HEK293 (cell line): ENCODE measurements at regions not wholly inside any gene's neighbourhood (a gene's known extent, or its start where the extent isn't known, plus 50 kb on each side); places are given as distances from the start of the nearest gene placed in this dataset.

Experiments
- CTCF ChIA-PET: fragments of 350-600 bp; formaldehyde crosslinking; extraction: SDS; loops from one replicate; lab custom pipeline; 2021; ENCODE audit warnings: antibody characterized with exemption; lab: Yijun Ruan, JAX
- POLR2A ChIA-PET: fragments of 300-600 bp; formaldehyde crosslinking; extraction: SDS; loops from one replicate; lab custom pipeline; 2020; ENCODE audit warnings: antibody characterized with exemption, inconsistent platforms; lab: Yijun Ruan, JAX
- H3K27ac ChIP-seq: fragments of 200-500 bp; sonication (Bioruptor generic); 2 replicates; pipeline ENCODE4 v1.5.1; 2014; ENCODE audit warnings: low read depth, low read length, control low read depth, inconsistent platforms; ENCODE audit errors: extremely low read depth
- H3K36me3 ChIP-seq, 2 experiments: fragments of 200-500 bp in 1 of 2; sonication (Bioruptor generic) in 1 of 2; 1 replicate in 1 of 2; 2 replicates in 1 of 2; pipeline ENCODE4 v1.5.1; 2014 to 2017; ENCODE audit warnings: inconsistent platforms in 2 of 2, low read length in 2 of 2; ENCODE audit not compliant: control insufficient read depth in 2 of 2, insufficient read depth in 1 of 2
- H3K4me1 ChIP-seq: fragments of 200-500 bp; sonication (Bioruptor generic); 2 replicates; pipeline ENCODE4 v1.5.1; 2014; ENCODE audit warnings: mild to moderate bottlenecking, low read length, inconsistent platforms; ENCODE audit not compliant: control insufficient read depth, insufficient read depth
- H3K4me3 ChIP-seq: 2 replicates; pipeline ENCODE4 v1.5.1; 2011; ENCODE audit warnings: low read depth, mild to moderate bottlenecking, control low read depth, low read length, moderate library complexity
- H3K9me3 ChIP-seq: fragments of 200-500 bp; sonication (Bioruptor generic); 2 replicates; pipeline ENCODE4 v1.5.1; 2014; ENCODE audit warnings: low read depth, low read length, inconsistent platforms; ENCODE audit not compliant: control insufficient read depth, insufficient read depth
- CTCF ChIP-seq: fragments of 450-650 bp; formaldehyde crosslinking; IDR thresholded peaks from 2 replicates; pipeline ENCODE4 v1.5.1; 2016; ENCODE audit warnings: missing biosample characterization, missing genetic modification characterization
- GLI2 ChIP-seq: fragments of 450-650 bp; formaldehyde crosslinking; IDR thresholded peaks from 2 replicates; pipeline ENCODE4; 2017; ENCODE audit warnings: missing biosample characterization, missing genetic modification characterization, low read depth, borderline replicate concordance
- HOXA7 ChIP-seq: sonication (generic); formaldehyde crosslinking; IDR thresholded peaks from 2 replicates; pipeline ENCODE4 v1.8.1; 2022; ENCODE audit warnings: missing genetic modification reagents, borderline replicate concordance
- INSM2 ChIP-seq: fragments of 450-650 bp; formaldehyde crosslinking; IDR thresholded peaks from 2 replicates; pipeline ENCODE4 v1.5.1; 2016; ENCODE audit warnings: missing biosample characterization, missing genetic modification characterization
- KLF8 ChIP-seq: fragments of 450-650 bp; formaldehyde crosslinking; IDR thresholded peaks from 2 replicates; pipeline ENCODE4 v1.5.1; 2016; ENCODE audit warnings: missing biosample characterization, missing genetic modification characterization
- PRDM1 ChIP-seq: fragments of 450-650 bp; formaldehyde crosslinking; IDR thresholded peaks from 2 replicates; pipeline ENCODE4; 2016; ENCODE audit warnings: missing biosample characterization, missing genetic modification characterization
- SALL2 ChIP-seq: fragments of 450-650 bp; formaldehyde crosslinking; IDR thresholded peaks from 2 replicates; pipeline ENCODE4 v1.5.0; 2017; ENCODE audit warnings: missing biosample characterization, mild to moderate bottlenecking, missing genetic modification characterization, borderline replicate concordance
- TSHZ1 ChIP-seq: fragments of 450-650 bp; formaldehyde crosslinking; IDR thresholded peaks from 2 replicates; pipeline ENCODE4 v1.5.1; 2016; ENCODE audit warnings: missing biosample characterization, missing genetic modification characterization, borderline replicate concordance
- YY1 ChIP-seq: fragments of 450-650 bp; formaldehyde crosslinking; IDR thresholded peaks from 2 replicates; pipeline ENCODE4 v1.5.1; 2018; ENCODE audit warnings: missing biosample characterization, missing genetic modification characterization
- ZBTB1 ChIP-seq: fragments of 450-650 bp; formaldehyde crosslinking; IDR thresholded peaks from 2 replicates; pipeline ENCODE4 v1.5.1; 2016; ENCODE audit warnings: missing biosample characterization, missing genetic modification characterization
- ZNF10 ChIP-seq: fragments of 450-650 bp; formaldehyde crosslinking; IDR thresholded peaks from 2 replicates; pipeline ENCODE4 v1.5.1; 2017; ENCODE audit warnings: missing biosample characterization, missing genetic modification characterization
- ZNF132 ChIP-seq: fragments of 450-650 bp; formaldehyde crosslinking; IDR thresholded peaks from 2 replicates; pipeline ENCODE4 v1.5.1; 2017; ENCODE audit warnings: missing biosample characterization, missing genetic modification characterization, borderline replicate concordance
- ZNF169 ChIP-seq: fragments of 450-650 bp; formaldehyde crosslinking; IDR thresholded peaks from 2 replicates; pipeline ENCODE4 v1.5.1; 2016; ENCODE audit warnings: missing biosample characterization, missing genetic modification characterization
- ZNF175 ChIP-seq: fragments of 450-650 bp; formaldehyde crosslinking; IDR thresholded peaks from 2 replicates; pipeline ENCODE4 v1.5.1; 2016; ENCODE audit warnings: missing biosample characterization, missing genetic modification characterization
- ZNF274 ChIP-seq, 2 experiments: fragments of 200-500 bp in 1 of 2; fragments of 450-650 bp in 1 of 2; sonication (Bioruptor generic) in 1 of 2; formaldehyde crosslinking in 1 of 2; IDR thresholded peaks; 2 replicates each; pipeline versions ENCODE4 v1.5.1 to v1.6.1; 2014 to 2016; ENCODE audit warnings: borderline replicate concordance in 1 of 2, inconsistent platforms in 1 of 2, low read length in 1 of 2, missing biosample characterization in 1 of 2, missing genetic modification characterization in 1 of 2
- ZNF404 ChIP-seq: fragments of 450-650 bp; formaldehyde crosslinking; IDR thresholded peaks from 2 replicates; pipeline ENCODE4 v1.5.1; 2017; ENCODE audit warnings: missing biosample characterization, missing genetic modification characterization
- ZNF473 ChIP-seq: fragments of 450-650 bp; formaldehyde crosslinking; IDR thresholded peaks from 2 replicates; pipeline ENCODE4 v1.5.1; 2017; ENCODE audit warnings: missing biosample characterization, missing genetic modification characterization
- ZNF580 ChIP-seq: fragments of 450-650 bp; formaldehyde crosslinking; IDR thresholded peaks from 2 replicates; pipeline ENCODE4 v1.5.1; 2016; ENCODE audit warnings: missing biosample characterization, missing genetic modification characterization
- ZNF623 ChIP-seq: fragments of 450-650 bp; formaldehyde crosslinking; IDR thresholded peaks from 2 replicates; pipeline ENCODE4 v1.5.1; 2016; ENCODE audit warnings: missing biosample characterization, missing genetic modification characterization
- ZNF654 ChIP-seq: fragments of 450-650 bp; formaldehyde crosslinking; IDR thresholded peaks from 2 replicates; pipeline ENCODE4 v1.5.1; 2016; ENCODE audit warnings: low read depth, missing biosample characterization, missing genetic modification characterization
- ZNF664 ChIP-seq: fragments of 450-650 bp; formaldehyde crosslinking; IDR thresholded peaks from 2 replicates; pipeline ENCODE4 v1.5.1; 2016; ENCODE audit warnings: missing biosample characterization, missing genetic modification characterization
- ZNF701 ChIP-seq: fragments of 450-650 bp; formaldehyde crosslinking; IDR thresholded peaks from 2 replicates; pipeline ENCODE4 v1.5.1; 2016; ENCODE audit warnings: missing biosample characterization, missing genetic modification characterization
- ZNF747 ChIP-seq: fragments of 450-650 bp; formaldehyde crosslinking; IDR thresholded peaks from 2 replicates; pipeline ENCODE4 v1.5.1; 2016; ENCODE audit warnings: missing biosample characterization, missing genetic modification characterization
- ZSCAN18 ChIP-seq: fragments of 450-650 bp; formaldehyde crosslinking; IDR thresholded peaks from 2 replicates; pipeline ENCODE4 v1.5.1; 2016; ENCODE audit warnings: missing biosample characterization, missing genetic modification characterization

- TF ChIP-seq ZNF169 (tag by site-specific recombination) (no peak), SALL2 (tag by site-specific recombination) (no peak), ZNF404 (tag by site-specific recombination) (no peak), KLF8 (tag by site-specific recombination) (no peak), TSHZ1 (tag by site-specific recombination) (no peak)
These were observed 64.8 kb upstream of the SOX5 start (continued) for GRCh38 chr12:24014240-24014639.

- no peak overlapping the region for H3K4me3 ChIP-seq
- H3K9me3 ChIP-seq = no peaks in the 10 kb centered on the region
- no peaks in the 10 kb centered on the region for H3K36me3 ChIP-seq
- POLR2A ChIA-PET = no interaction called here
- no peaks in the 10 kb centered on the region for H3K4me1 ChIP-seq
- no peak overlapping the region for H3K27ac ChIP-seq
- CTCF ChIA-PET = interaction anchor here (0.7 to 2.3 kb wide), 6 partner anchors 12 to 766 kb away, joined by 3 to 9 read pairs (median 4); no protein-coding TSS in a partner anchor
- peak; percentile 68 for TF ChIP-seq ZNF654 (tag by site-specific recombination)
- no peak for TF ChIP-seq ZNF10 (tag by site-specific recombination)
- TF ChIP-seq CTCF (tag by site-specific recombination) = peak; percentile 25; the same call in 1 of the 2 replicates
These were observed 63.1 kb upstream of the SOX5 start for GRCh38 chr12:24012528-24012927.

GRCh38 chr12:24011927-24012507, 62.5 kb upstream of the SOX5 start:
- Histone ChIP-seq H3K27ac (no peak overlapping the region), H3K9me3 (no peaks in the 10 kb centered on the region), H3K36me3 (no peaks in the 10 kb centered on the region), H3K4me1 (no peaks in the 10 kb centered on the region), H3K4me3 (no peak overlapping the region)
- POLR2A ChIA-PET = no interaction called here
- CTCF ChIA-PET = interaction anchor here (0.7 to 1.0 kb wide), 2 partner anchors 66 to 79 kb away, joined by 3 to 5 read pairs; no protein-coding TSS in a partner anchor
- TF ChIP-seq INSM2 (no peak), ZNF473 (tag by site-specific recombination) (no peak), GLI2 (tag by site-specific recombination) (no peak), ZNF274 (IDR thresholded peaks at IDR 0.05; ENCODE audit: low read length) (no peak), ZNF274 (tag by site-specific recombination; IDR thresholded peaks at IDR 0.05; ENCODE audit: borderline replicate concordance) (no peak), ZNF623 (tag by site-specific recombination) (no peak), ZNF701 (no peak), PRDM1 (tag by site-specific recombination) (no peak), ZBTB1 (tag by site-specific recombination) (no peak), ZNF747 (tag by site-specific recombination) (no peak), ZNF404 (tag by site-specific recombination) (no peak), ZSCAN18 (tag by site-specific recombination) (no peak), ZNF132 (no peak), ZNF580 (tag by site-specific recombination) (no peak), YY1 (tag by site-specific recombination) (no peak), ZNF664 (tag by site-specific recombination) (no peak), ZNF175 (tag by site-specific recombination) (no peak), HOXA7 (CRISPR knock-in tag) (no peak)
